ENCODE measurements at regions not wholly inside any gene's neighbourhood (a gene's known extent, or its start where the extent isn't known, plus 50 kb on each side); places are given as distances from the start of the nearest gene placed in this dataset.

DNA sequence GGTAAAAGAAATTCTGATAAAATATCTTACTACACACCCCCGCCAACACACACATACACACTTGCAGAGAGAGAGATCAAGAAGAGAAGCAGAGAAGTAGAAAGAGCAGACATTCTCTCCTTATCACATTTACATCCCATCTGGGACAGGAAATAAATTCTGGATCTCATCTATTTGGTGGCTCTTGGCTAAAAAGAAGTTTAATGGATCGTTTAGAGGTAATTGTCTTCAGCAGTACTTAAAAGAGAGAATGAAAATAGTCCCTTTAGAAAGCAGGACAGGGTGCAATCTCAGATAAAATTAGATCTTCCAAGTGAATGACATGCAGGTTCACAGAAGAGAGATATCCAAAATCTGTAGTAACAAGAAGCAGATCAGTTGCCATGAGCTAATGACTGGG lies 1392.5 kb downstream of the RAPGEF2 start (continued):
- TF ChIP-seq, protein P1, sequence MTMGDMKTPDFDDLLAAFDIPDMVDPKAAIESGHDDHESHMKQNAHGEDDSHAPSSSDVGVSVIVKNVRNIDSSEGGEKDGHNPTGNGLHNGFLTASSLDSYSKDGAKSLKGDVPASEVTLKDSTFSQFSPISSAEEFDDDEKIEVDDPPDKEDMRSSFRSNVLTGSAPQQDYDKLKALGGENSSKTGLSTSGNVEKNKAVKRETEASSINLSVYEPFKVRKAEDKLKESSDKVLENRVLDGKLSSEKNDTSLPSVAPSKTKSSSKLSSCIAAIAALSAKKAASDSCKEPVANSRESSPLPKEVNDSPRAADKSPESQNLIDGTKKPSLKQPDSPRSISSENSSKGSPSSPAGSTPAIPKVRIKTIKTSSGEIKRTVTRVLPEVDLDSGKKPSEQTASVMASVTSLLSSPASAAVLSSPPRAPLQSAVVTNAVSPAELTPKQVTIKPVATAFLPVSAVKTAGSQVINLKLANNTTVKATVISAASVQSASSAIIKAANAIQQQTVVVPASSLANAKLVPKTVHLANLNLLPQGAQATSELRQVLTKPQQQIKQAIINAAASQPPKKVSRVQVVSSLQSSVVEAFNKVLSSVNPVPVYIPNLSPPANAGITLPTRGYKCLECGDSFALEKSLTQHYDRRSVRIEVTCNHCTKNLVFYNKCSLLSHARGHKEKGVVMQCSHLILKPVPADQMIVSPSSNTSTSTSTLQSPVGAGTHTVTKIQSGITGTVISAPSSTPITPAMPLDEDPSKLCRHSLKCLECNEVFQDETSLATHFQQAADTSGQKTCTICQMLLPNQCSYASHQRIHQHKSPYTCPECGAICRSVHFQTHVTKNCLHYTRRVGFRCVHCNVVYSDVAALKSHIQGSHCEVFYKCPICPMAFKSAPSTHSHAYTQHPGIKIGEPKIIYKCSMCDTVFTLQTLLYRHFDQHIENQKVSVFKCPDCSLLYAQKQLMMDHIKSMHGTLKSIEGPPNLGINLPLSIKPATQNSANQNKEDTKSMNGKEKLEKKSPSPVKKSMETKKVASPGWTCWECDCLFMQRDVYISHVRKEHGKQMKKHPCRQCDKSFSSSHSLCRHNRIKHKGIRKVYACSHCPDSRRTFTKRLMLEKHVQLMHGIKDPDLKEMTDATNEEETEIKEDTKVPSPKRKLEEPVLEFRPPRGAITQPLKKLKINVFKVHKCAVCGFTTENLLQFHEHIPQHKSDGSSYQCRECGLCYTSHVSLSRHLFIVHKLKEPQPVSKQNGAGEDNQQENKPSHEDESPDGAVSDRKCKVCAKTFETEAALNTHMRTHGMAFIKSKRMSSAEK (CRISPR knock-in tag; IDR thresholded peaks at IDR 0.05; ENCODE audit: borderline replicate concordance), result no peak
- TF ChIP-seq, protein P2, sequence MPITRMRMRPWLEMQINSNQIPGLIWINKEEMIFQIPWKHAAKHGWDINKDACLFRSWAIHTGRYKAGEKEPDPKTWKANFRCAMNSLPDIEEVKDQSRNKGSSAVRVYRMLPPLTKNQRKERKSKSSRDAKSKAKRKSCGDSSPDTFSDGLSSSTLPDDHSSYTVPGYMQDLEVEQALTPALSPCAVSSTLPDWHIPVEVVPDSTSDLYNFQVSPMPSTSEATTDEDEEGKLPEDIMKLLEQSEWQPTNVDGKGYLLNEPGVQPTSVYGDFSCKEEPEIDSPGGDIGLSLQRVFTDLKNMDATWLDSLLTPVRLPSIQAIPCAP (CRISPR knock-in tag; IDR thresholded peaks at IDR 0.05), result no peak
- TF ChIP-seq GABPB1 (CRISPR knock-in tag; IDR thresholded peaks at IDR 0.05) (no peak), ZBTB21 (CRISPR knock-in tag; IDR thresholded peaks at IDR 0.05; ENCODE audit: borderline replicate concordance) (no peak), TEAD1 (CRISPR knock-in tag; IDR thresholded peaks at IDR 0.05) (no peak), CREB1 (CRISPR knock-in tag; IDR thresholded peaks at IDR 0.05) (no peak), JAZF1 (CRISPR knock-in tag; IDR thresholded peaks at IDR 0.05) (no peak), SOX15 (CRISPR knock-in tag; IDR thresholded peaks at IDR 0.05) (no peak), EMX1 (CRISPR knock-in tag; IDR thresholded peaks at IDR 0.05) (no peak), FOXJ3 (CRISPR knock-in tag; IDR thresholded peaks at IDR 0.05; ENCODE audit: borderline replicate concordance) (no peak), NFYB (CRISPR knock-in tag; conservative IDR thresholded peaks at IDR 0.05; ENCODE audit: low read depth) (no peak)
- TF ChIP-seq, protein P3, sequence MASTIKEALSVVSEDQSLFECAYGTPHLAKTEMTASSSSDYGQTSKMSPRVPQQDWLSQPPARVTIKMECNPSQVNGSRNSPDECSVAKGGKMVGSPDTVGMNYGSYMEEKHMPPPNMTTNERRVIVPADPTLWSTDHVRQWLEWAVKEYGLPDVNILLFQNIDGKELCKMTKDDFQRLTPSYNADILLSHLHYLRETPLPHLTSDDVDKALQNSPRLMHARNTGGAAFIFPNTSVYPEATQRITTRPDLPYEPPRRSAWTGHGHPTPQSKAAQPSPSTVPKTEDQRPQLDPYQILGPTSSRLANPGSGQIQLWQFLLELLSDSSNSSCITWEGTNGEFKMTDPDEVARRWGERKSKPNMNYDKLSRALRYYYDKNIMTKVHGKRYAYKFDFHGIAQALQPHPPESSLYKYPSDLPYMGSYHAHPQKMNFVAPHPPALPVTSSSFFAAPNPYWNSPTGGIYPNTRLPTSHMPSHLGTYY (CRISPR knock-in tag; IDR thresholded peaks at IDR 0.05), result no peak
- TF ChIP-seq, protein P4, sequence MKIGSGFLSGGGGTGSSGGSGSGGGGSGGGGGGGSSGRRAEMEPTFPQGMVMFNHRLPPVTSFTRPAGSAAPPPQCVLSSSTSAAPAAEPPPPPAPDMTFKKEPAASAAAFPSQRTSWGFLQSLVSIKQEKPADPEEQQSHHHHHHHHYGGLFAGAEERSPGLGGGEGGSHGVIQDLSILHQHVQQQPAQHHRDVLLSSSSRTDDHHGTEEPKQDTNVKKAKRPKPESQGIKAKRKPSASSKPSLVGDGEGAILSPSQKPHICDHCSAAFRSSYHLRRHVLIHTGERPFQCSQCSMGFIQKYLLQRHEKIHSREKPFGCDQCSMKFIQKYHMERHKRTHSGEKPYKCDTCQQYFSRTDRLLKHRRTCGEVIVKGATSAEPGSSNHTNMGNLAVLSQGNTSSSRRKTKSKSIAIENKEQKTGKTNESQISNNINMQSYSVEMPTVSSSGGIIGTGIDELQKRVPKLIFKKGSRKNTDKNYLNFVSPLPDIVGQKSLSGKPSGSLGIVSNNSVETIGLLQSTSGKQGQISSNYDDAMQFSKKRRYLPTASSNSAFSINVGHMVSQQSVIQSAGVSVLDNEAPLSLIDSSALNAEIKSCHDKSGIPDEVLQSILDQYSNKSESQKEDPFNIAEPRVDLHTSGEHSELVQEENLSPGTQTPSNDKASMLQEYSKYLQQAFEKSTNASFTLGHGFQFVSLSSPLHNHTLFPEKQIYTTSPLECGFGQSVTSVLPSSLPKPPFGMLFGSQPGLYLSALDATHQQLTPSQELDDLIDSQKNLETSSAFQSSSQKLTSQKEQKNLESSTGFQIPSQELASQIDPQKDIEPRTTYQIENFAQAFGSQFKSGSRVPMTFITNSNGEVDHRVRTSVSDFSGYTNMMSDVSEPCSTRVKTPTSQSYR (CRISPR knock-in tag; IDR thresholded peaks at IDR 0.05), result no peak
- TF ChIP-seq, protein P5, sequence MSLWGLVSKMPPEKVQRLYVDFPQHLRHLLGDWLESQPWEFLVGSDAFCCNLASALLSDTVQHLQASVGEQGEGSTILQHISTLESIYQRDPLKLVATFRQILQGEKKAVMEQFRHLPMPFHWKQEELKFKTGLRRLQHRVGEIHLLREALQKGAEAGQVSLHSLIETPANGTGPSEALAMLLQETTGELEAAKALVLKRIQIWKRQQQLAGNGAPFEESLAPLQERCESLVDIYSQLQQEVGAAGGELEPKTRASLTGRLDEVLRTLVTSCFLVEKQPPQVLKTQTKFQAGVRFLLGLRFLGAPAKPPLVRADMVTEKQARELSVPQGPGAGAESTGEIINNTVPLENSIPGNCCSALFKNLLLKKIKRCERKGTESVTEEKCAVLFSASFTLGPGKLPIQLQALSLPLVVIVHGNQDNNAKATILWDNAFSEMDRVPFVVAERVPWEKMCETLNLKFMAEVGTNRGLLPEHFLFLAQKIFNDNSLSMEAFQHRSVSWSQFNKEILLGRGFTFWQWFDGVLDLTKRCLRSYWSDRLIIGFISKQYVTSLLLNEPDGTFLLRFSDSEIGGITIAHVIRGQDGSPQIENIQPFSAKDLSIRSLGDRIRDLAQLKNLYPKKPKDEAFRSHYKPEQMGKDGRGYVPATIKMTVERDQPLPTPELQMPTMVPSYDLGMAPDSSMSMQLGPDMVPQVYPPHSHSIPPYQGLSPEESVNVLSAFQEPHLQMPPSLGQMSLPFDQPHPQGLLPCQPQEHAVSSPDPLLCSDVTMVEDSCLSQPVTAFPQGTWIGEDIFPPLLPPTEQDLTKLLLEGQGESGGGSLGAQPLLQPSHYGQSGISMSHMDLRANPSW (CRISPR knock-in tag; conservative IDR thresholded peaks at IDR 0.05; ENCODE audit: low read depth), result no peak
- TF ChIP-seq, protein P6, sequence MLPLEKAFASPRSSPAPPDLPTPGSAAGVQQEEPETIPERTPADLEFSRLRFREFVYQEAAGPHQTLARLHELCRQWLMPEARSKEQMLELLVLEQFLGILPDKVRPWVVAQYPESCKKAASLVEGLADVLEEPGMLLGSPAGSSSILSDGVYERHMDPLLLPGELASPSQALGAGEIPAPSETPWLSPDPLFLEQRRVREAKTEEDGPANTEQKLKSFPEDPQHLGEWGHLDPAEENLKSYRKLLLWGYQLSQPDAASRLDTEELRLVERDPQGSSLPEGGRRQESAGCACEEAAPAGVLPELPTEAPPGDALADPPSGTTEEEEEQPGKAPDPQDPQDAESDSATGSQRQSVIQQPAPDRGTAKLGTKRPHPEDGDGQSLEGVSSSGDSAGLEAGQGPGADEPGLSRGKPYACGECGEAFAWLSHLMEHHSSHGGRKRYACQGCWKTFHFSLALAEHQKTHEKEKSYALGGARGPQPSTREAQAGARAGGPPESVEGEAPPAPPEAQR (CRISPR knock-in tag; IDR thresholded peaks at IDR 0.05), result no peak
- TF ChIP-seq, protein P7, sequence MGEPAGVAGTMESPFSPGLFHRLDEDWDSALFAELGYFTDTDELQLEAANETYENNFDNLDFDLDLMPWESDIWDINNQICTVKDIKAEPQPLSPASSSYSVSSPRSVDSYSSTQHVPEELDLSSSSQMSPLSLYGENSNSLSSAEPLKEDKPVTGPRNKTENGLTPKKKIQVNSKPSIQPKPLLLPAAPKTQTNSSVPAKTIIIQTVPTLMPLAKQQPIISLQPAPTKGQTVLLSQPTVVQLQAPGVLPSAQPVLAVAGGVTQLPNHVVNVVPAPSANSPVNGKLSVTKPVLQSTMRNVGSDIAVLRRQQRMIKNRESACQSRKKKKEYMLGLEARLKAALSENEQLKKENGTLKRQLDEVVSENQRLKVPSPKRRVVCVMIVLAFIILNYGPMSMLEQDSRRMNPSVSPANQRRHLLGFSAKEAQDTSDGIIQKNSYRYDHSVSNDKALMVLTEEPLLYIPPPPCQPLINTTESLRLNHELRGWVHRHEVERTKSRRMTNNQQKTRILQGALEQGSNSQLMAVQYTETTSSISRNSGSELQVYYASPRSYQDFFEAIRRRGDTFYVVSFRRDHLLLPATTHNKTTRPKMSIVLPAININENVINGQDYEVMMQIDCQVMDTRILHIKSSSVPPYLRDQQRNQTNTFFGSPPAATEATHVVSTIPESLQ (CRISPR knock-in tag; IDR thresholded peaks at IDR 0.05), result no peak

All from WTC11 (cell line).